OCI-LY1 (cell line): ENCODE measurements at regions not wholly inside any gene's neighbourhood (a gene's known extent, or its start where the extent isn't known, plus 50 kb on each side); places are given as distances from the start of the nearest gene placed in this dataset.

Source experiments
- H2AFZ ChIP-seq: fragments of 200-600 bp; sonication (generic), shearing (Covaris generic); 2 replicates; pipeline ENCODE4 v1.6.0; 2014; ENCODE audit warnings: antibody characterized with exemption, mild to moderate bottlenecking, low read length
- H3F3A ChIP-seq: fragments of 200-600 bp; sonication (generic), shearing (Covaris generic); 2 replicates; pipeline ENCODE4 v1.6.0; 2014; ENCODE audit warnings: mild to moderate bottlenecking, antibody characterized with exemption, low read length, moderate library complexity; ENCODE audit not compliant: insufficient read depth
- H3K27ac ChIP-seq: fragments of 200-600 bp; sonication (generic); 2 replicates; pipeline ENCODE4 v1.5.1; 2014; ENCODE audit warnings: low read length, mixed run types, mild to moderate bottlenecking, low read depth; ENCODE audit not compliant: poor library complexity, severe bottlenecking
- H3K27me3 ChIP-seq: fragments of 200-600 bp; sonication (generic); 2 replicates; pipeline ENCODE4 v1.6.0; 2014; ENCODE audit warnings: antibody characterized with exemption, mild to moderate bottlenecking, low read length, moderate library complexity; ENCODE audit not compliant: insufficient read depth
- H3K36me3 ChIP-seq: fragments of 200-600 bp; sonication (generic); 2 replicates; pipeline ENCODE4 v1.6.1; 2014; ENCODE audit warnings: mild to moderate bottlenecking, antibody characterized with exemption, low read length, moderate library complexity, mixed read lengths; ENCODE audit not compliant: insufficient read depth
- H3K4me1 ChIP-seq: fragments of 200-600 bp; sonication (generic); 2 replicates; pipeline ENCODE4 v1.5.1; 2014; ENCODE audit warnings: mild to moderate bottlenecking, low read length, moderate library complexity; ENCODE audit not compliant: insufficient read depth, severe bottlenecking
- H3K4me2 ChIP-seq: fragments of 200-600 bp; sonication (generic), shearing (Covaris generic); 2 replicates; pipeline ENCODE4 v1.6.1; 2014; ENCODE audit warnings: low read length
- H3K4me3 ChIP-seq: fragments of 200-600 bp; sonication (generic); 2 replicates; pipeline ENCODE4 v1.5.1; 2014; ENCODE audit warnings: low read length, low read depth, mild to moderate bottlenecking, mixed read lengths; ENCODE audit not compliant: poor library complexity, severe bottlenecking
- H3K79me2 ChIP-seq: fragments of 200-600 bp; shearing (Covaris generic); 2 replicates; pipeline ENCODE4 v1.6.1; 2016; ENCODE audit warnings: mixed run types, low read length, mixed read lengths; ENCODE audit not compliant: insufficient read depth
- H3K9ac ChIP-seq: fragments of 200-600 bp; sonication (generic), shearing (Covaris generic); 2 replicates; pipeline ENCODE4 v1.6.1; 2014; ENCODE audit warnings: mild to moderate bottlenecking, low read length, mixed read lengths
- H3K9me2 ChIP-seq: fragments of 200-600 bp; sonication (generic), shearing (Covaris generic); 2 replicates; pipeline ENCODE4 v1.6.1; 2014; ENCODE audit warnings: low read depth, mild to moderate bottlenecking, low read length, mixed read lengths
- H3K9me3 ChIP-seq: fragments of 200-600 bp; shearing (Covaris generic); 2 replicates; pipeline ENCODE4 v1.6.1; 2014; ENCODE audit warnings: low read length, mixed read lengths
- H4K20me1 ChIP-seq: fragments of 200-600 bp; sonication (generic), shearing (Covaris generic); 2 replicates; pipeline ENCODE4 v1.6.0; 2016; ENCODE audit warnings: mild to moderate bottlenecking, low read length; ENCODE audit not compliant: insufficient read depth
- CTCF ChIP-seq: fragments of 200-600 bp; sonication (generic), shearing (Covaris generic); IDR thresholded peaks from 2 replicates; pipeline ENCODE4 v1.5.1; 2017; ENCODE audit warnings: mild to moderate bottlenecking, antibody characterized with exemption, low read length, moderate library complexity, mixed read lengths
- EZH2 ChIP-seq: fragments of 200-600 bp; sonication (generic), shearing (Covaris generic); IDR thresholded peaks from 2 replicates; pipeline ENCODE4 v1.8.0; 2017; ENCODE audit warnings: borderline replicate concordance, mixed run types, mild to moderate bottlenecking, antibody characterized with exemption, low read length, moderate library complexity, mixed read lengths

- no peak overlapping the region for H2AFZ ChIP-seq
- no peaks in the 10 kb centered on the region for H3K4me1 ChIP-seq
- no peaks in the 10 kb centered on the region for H3K9me2 ChIP-seq
- no peaks in the 10 kb centered on the region for H3K36me3 ChIP-seq
- no peaks in the 10 kb centered on the region for H3F3A ChIP-seq
- H3K9ac ChIP-seq, result no peak overlapping the region
- no peaks in the 10 kb centered on the region for H3K27me3 ChIP-seq
- H3K9me3 ChIP-seq, result no peaks in the 10 kb centered on the region
- no peak overlapping the region for H3K4me3 ChIP-seq
- H3K79me2 ChIP-seq, result no peaks in the 10 kb centered on the region
- no peak overlapping the region for H3K27ac ChIP-seq
- no peak overlapping the region for H3K4me2 ChIP-seq
- no peaks in the 10 kb centered on the region for H4K20me1 ChIP-seq
- TF ChIP-seq EZH2 (no peak), CTCF (no peak)
These were observed 74.8 kb downstream of the CBLL2 start for GRCh38 chrX:22347491-22347890.

- Histone ChIP-seq H3F3A (no peaks in the 10 kb centered on the region), H3K4me1 (no peaks in the 10 kb centered on the region), H3K9me2 (no peaks in the 10 kb centered on the region), H3K27me3 (no peaks in the 10 kb centered on the region), H4K20me1 (no peaks in the 10 kb centered on the region), H3K27ac (no peak overlapping the region), H3K9me3 (no peaks in the 10 kb centered on the region), H2AFZ (no peak overlapping the region), H3K4me3 (no peak overlapping the region), H3K79me2 (no peaks in the 10 kb centered on the region), H3K36me3 (no peaks in the 10 kb centered on the region), H3K4me2 (no peak overlapping the region), H3K9ac (no peak overlapping the region)
- TF ChIP-seq EZH2, result no peak
- no peak for TF ChIP-seq CTCF
These were observed 76.4 kb downstream of the CBLL2 start for GRCh38 chrX:22349116-22349515.

GRCh38 chrX:22351076-22351475 lies 78.4 kb downstream of the CBLL2 start:
- H3K27ac ChIP-seq, result no peak overlapping the region
- H3K27me3 ChIP-seq, result no peaks in the 10 kb centered on the region
- H3K9ac ChIP-seq, result no peak overlapping the region
- no peak overlapping the region for H3K4me3 ChIP-seq
- H4K20me1 ChIP-seq, result no peaks in the 10 kb centered on the region
- H3K79me2 ChIP-seq, result no peaks in the 10 kb centered on the region
- no peaks in the 10 kb centered on the region for H3K4me1 ChIP-seq
- H3K4me2 ChIP-seq, result no peak overlapping the region
- no peak overlapping the region for H2AFZ ChIP-seq
- H3K36me3 ChIP-seq, result no peaks in the 10 kb centered on the region
- no peaks in the 10 kb centered on the region for H3K9me3 ChIP-seq
- no peaks in the 10 kb centered on the region for H3K9me2 ChIP-seq
- TF ChIP-seq EZH2, result no peak
- TF ChIP-seq CTCF, result no peak
- H3F3A ChIP-seq, result no peaks in the 10 kb centered on the region
